Smooth muscle cell (in vitro differentiated cells): ENCODE measurements at regions not wholly inside any gene's neighbourhood (a gene's known extent, or its start where the extent isn't known, plus 50 kb on each side); places are given as distances from the start of the nearest gene placed in this dataset.

Experiments
- DNase-seq: peaks from one replicate; lab custom pipeline; 2025; ENCODE audit not compliant: unreplicated experiment; lab: John Stamatoyannopoulos, UW
- H2AFZ ChIP-seq: fragments of 200-600 bp; sonication (generic); 2 replicates; pipeline ENCODE4 v1.6.0; 2016; ENCODE audit warnings: antibody characterized with exemption, low read depth, mild to moderate bottlenecking
- H3F3A ChIP-seq: fragments of 200-600 bp; sonication (generic); 2 replicates; pipeline ENCODE4 v1.6.0; 2017; ENCODE audit warnings: antibody characterized with exemption, low read depth
- H3K27ac ChIP-seq: fragments of 200-600 bp; sonication (generic); 2 replicates; pipeline ENCODE4 v1.5.1; 2016; ENCODE audit warnings: low read depth, mild to moderate bottlenecking
- H3K27me3 ChIP-seq: fragments of 200-600 bp; sonication (generic); 2 replicates; pipeline ENCODE4 v1.6.1; 2016; ENCODE audit warnings: low read depth, mild to moderate bottlenecking
- H3K36me3 ChIP-seq: fragments of 200-600 bp; sonication (generic); 2 replicates; pipeline ENCODE4 v1.5.1; 2016; ENCODE audit warnings: low read depth
- H3K4me1 ChIP-seq: fragments of 200-600 bp; sonication (generic); 2 replicates; pipeline ENCODE4 v1.5.1; 2016; ENCODE audit warnings: low read depth
- H3K4me2 ChIP-seq: fragments of 200-600 bp; sonication (generic); 2 replicates; pipeline ENCODE4 v1.6.0; 2016; ENCODE audit warnings: mild to moderate bottlenecking
- H3K4me3 ChIP-seq: fragments of 200-600 bp; sonication (generic); 2 replicates; pipeline ENCODE4 v1.5.1; 2016; ENCODE audit warnings: mild to moderate bottlenecking
- H3K79me2 ChIP-seq: fragments of 200-600 bp; sonication (generic); 2 replicates; pipeline ENCODE4 v1.6.0; 2016; ENCODE audit warnings: low read depth, mild to moderate bottlenecking
- H3K9ac ChIP-seq: fragments of 200-600 bp; sonication (generic); 2 replicates; pipeline ENCODE4 v1.6.0; 2016; ENCODE audit warnings: low read depth
- H3K9me3 ChIP-seq: fragments of 200-600 bp; sonication (generic); replicated peaks from 2 replicates; pipeline ENCODE4 v1.5.1; 2016; ENCODE audit warnings: low read depth
- H4K20me1 ChIP-seq: fragments of 200-600 bp; sonication (generic); 2 replicates; pipeline ENCODE4 v1.6.0; 2016; ENCODE audit warnings: low read depth
- CTCF ChIP-seq: fragments of 200-600 bp; sonication (generic); IDR thresholded peaks from 2 replicates; pipeline ENCODE4 v1.5.1; 2017; ENCODE audit warnings: borderline replicate concordance, mild to moderate bottlenecking, antibody characterized with exemption; ENCODE audit not compliant: insufficient read depth, poor library complexity, severe bottlenecking
- WGBS: methylation state at CpG from one replicate; pipeline ENCODE4 v1.1.7; 2016; ENCODE audit warnings: low lambda C conversion rate; 5-methylcytosine and 5-hydroxymethylcytosine counted together

- no peak for TF ChIP-seq CTCF
- Histone ChIP-seq H3K27ac (no peak overlapping the region), H3K9me3 (no peaks in the 10 kb centered on the region), H2AFZ (no peak overlapping the region), H3K27me3 (peaks cover 4% of the 10 kb centered on the region), H3K4me3 (no peak overlapping the region), H3K36me3 (no peaks in the 10 kb centered on the region), H3K79me2 (no peaks in the 10 kb centered on the region), H3K4me1 (no peaks in the 10 kb centered on the region), H4K20me1 (no peaks in the 10 kb centered on the region), H3K4me2 (no peak overlapping the region), H3K9ac (no peak overlapping the region), H3F3A (no peaks in the 10 kb centered on the region)
- no peak for DNase-seq
- 70% methylated on average over 3 of the region's 3 CpGs for WGBS
Measured at GRCh38 chr18:73006331-73006730, 138.5 kb upstream of the NETO1 start.

DNA sequence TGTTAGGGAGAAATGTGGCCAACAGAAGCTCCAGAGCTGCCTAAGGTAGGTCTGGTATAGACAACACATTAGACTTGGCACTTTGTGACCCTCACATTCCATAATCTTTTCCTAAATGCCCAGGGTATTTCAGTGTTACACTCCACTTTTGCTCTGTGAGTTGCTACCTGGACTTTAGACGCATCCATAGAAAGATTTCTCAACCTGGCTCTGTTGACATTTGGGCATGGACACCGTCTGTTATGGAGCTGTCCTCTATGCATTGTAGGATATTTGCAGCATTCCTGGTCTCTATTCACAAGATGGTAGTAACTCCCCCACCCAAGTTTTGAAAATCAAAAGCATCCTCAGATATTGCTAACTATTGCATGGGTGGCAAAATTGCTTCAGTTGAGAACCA is 136.5 kb upstream of the NETO1 start:
- H3K27ac ChIP-seq, result no peak overlapping the region
- WGBS, result 86% methylated on average over 2 of the region's 2 CpGs
- H3K4me3 ChIP-seq, result no peak overlapping the region
- no peaks in the 10 kb centered on the region for H3K4me1 ChIP-seq
- no peaks in the 10 kb centered on the region for H4K20me1 ChIP-seq
- no peak overlapping the region for H3K9ac ChIP-seq
- no peak for TF ChIP-seq CTCF
- H3F3A ChIP-seq, result no peaks in the 10 kb centered on the region
- no peaks in the 10 kb centered on the region for H3K9me3 ChIP-seq
- H3K4me2 ChIP-seq, result no peak overlapping the region
- peaks cover 4% of the 10 kb centered on the region for H3K27me3 ChIP-seq
- H2AFZ ChIP-seq, result no peak overlapping the region
- DNase-seq, result no peak
- no peaks in the 10 kb centered on the region for H3K79me2 ChIP-seq
- no peaks in the 10 kb centered on the region for H3K36me3 ChIP-seq

- Histone ChIP-seq H3K9me3 (no peaks in the 10 kb centered on the region), H3K36me3 (no peaks in the 10 kb centered on the region), H3K4me1 (no peaks in the 10 kb centered on the region), H3K27ac (no peak overlapping the region), H4K20me1 (no peaks in the 10 kb centered on the region), H3K79me2 (no peaks in the 10 kb centered on the region), H3K27me3 (peaks cover 2% of the 10 kb centered on the region), H3K4me3 (no peak overlapping the region), H3K4me2 (no peak overlapping the region), H2AFZ (no peak overlapping the region), H3K9ac (no peak overlapping the region), H3F3A (no peaks in the 10 kb centered on the region)
- no peak for DNase-seq
- no peak for TF ChIP-seq CTCF
Measured at GRCh38 chr18:72999971-73000607, 132.3 kb upstream of the NETO1 start.

- Histone ChIP-seq H3K4me2 (no peak overlapping the region), H3F3A (no peaks in the 10 kb centered on the region), H3K4me3 (no peak overlapping the region), H3K4me1 (no peaks in the 10 kb centered on the region), H3K79me2 (no peaks in the 10 kb centered on the region), H2AFZ (no peak overlapping the region), H4K20me1 (no peaks in the 10 kb centered on the region), H3K27ac (no peak overlapping the region), H3K9ac (no peak overlapping the region), H3K9me3 (no peaks in the 10 kb centered on the region), H3K27me3 (no peaks in the 10 kb centered on the region), H3K36me3 (no peaks in the 10 kb centered on the region)
- WGBS, result 69% methylated on average over 6 of the region's 6 CpGs
- no peak for DNase-seq
- TF ChIP-seq CTCF, result no peak
Measured at GRCh38 chr18:72995558-72995957, 127.8 kb upstream of the NETO1 start.
